ENCODE measurements at regions not wholly inside any gene's neighbourhood (a gene's known extent, or its start where the extent isn't known, plus 50 kb on each side); places are given as distances from the start of the nearest gene placed in this dataset.
"Not testable (repeated sequence)": the region's sequence is repeated elsewhere in the genome, so short reads cannot be mapped to it uniquely, and the experiment has no call there.

GRCh38 chr2:111606632-111607031, 277.4 kb downstream of the ANAPC1 start:
- H3K9me3 ChIP-seq (ENCODE audit: control insufficient read depth, insufficient read depth, low read length) = not testable (repeated sequence)

GRCh38 chr2:111609146-111609844, 274.7 kb downstream of the ANAPC1 start:
- H3K4me3 ChIP-seq (ENCODE audit: low read depth, low read length); H3K9me3 ChIP-seq (ENCODE audit: control insufficient read depth, insufficient read depth, low read length); H3K36me3 ChIP-seq (ENCODE audit: control insufficient read depth, insufficient read depth, low read length); H3K27me3 ChIP-seq (ENCODE audit: control insufficient read depth, insufficient read depth, low read length); H3K4me1 ChIP-seq (ENCODE audit: control insufficient read depth, insufficient read depth, low read length); H3K9ac ChIP-seq (ENCODE audit: low read depth, low read length): not testable (repeated sequence)

More at GRCh38 chr2:111606632-111607031, 277.4 kb downstream of the ANAPC1 start:
- not testable (repeated sequence) for H3K27me3 ChIP-seq (ENCODE audit: control insufficient read depth, insufficient read depth, low read length); H3K4me1 ChIP-seq (ENCODE audit: control insufficient read depth, insufficient read depth, low read length); H3K4me3 ChIP-seq (ENCODE audit: low read depth, low read length); H3K9ac ChIP-seq (ENCODE audit: low read depth, low read length); H3K36me3 ChIP-seq (ENCODE audit: control insufficient read depth, insufficient read depth, low read length)

DNA sequence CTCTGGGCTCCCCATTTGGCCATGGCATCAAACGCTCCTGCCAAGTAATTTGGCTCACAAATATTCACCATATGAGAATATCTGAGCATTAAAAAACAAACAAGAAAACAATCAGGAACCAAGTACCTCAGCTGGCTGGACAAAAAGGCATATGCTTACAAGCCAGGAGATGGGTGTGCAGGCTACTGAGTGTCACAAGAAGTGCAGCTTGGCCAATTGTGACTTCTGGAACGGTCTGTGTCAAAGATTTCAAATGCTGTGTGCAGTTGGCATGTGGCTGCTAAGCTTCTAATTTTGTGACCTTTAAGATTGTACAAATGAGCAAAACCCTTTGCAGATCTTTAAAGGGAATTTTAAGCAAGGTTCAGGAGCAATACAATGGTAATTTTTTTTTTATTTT, 274.0 kb downstream of the ANAPC1 start:
- not testable (repeated sequence) for H3K4me1 ChIP-seq (ENCODE audit: control insufficient read depth, insufficient read depth, low read length); H3K9ac ChIP-seq (ENCODE audit: low read depth, low read length); H3K27me3 ChIP-seq (ENCODE audit: control insufficient read depth, insufficient read depth, low read length); H3K36me3 ChIP-seq (ENCODE audit: control insufficient read depth, insufficient read depth, low read length); H3K9me3 ChIP-seq (ENCODE audit: control insufficient read depth, insufficient read depth, low read length); H3K4me3 ChIP-seq (ENCODE audit: low read depth, low read length)

GRCh38 chr2:111616651-111617218, 267.3 kb downstream of the ANAPC1 start:
- Histone ChIP-seq H3K27me3 (ENCODE audit: control insufficient read depth, insufficient read depth, low read length) (no peaks in the 10 kb centered on the region), H3K9ac (ENCODE audit: low read depth, low read length) (no peak overlapping the region), H3K4me3 (ENCODE audit: low read depth, low read length) (no peak overlapping the region), H3K9me3 (ENCODE audit: control insufficient read depth, insufficient read depth, low read length) (no peaks in the 10 kb centered on the region), H3K4me1 (ENCODE audit: control insufficient read depth, insufficient read depth, low read length) (no peaks in the 10 kb centered on the region), H3K36me3 (ENCODE audit: control insufficient read depth, insufficient read depth, low read length) (no peaks in the 10 kb centered on the region)

- H3K4me1 ChIP-seq (ENCODE audit: control insufficient read depth, insufficient read depth, low read length) = no peaks in the 10 kb centered on the region
- no peaks in the 10 kb centered on the region for H3K27me3 ChIP-seq (ENCODE audit: control insufficient read depth, insufficient read depth, low read length)
- H3K9me3 ChIP-seq (ENCODE audit: control insufficient read depth, insufficient read depth, low read length) = no peaks in the 10 kb centered on the region
- H3K9ac ChIP-seq (ENCODE audit: low read depth, low read length) = no peak overlapping the region
- H3K4me3 ChIP-seq (ENCODE audit: low read depth, low read length) = no peak overlapping the region
- H3K36me3 ChIP-seq (ENCODE audit: control insufficient read depth, insufficient read depth, low read length) = no peaks in the 10 kb centered on the region
Measured at GRCh38 chr2:111617299-111618225, 266.4 kb downstream of the ANAPC1 start.

- no peaks in the 10 kb centered on the region for H3K27me3 ChIP-seq (ENCODE audit: control insufficient read depth, insufficient read depth, low read length)
- no peak overlapping the region for H3K9ac ChIP-seq (ENCODE audit: low read depth, low read length)
Measured at GRCh38 chr2:111618226-111618977, 265.6 kb downstream of the ANAPC1 start.

DNA sequence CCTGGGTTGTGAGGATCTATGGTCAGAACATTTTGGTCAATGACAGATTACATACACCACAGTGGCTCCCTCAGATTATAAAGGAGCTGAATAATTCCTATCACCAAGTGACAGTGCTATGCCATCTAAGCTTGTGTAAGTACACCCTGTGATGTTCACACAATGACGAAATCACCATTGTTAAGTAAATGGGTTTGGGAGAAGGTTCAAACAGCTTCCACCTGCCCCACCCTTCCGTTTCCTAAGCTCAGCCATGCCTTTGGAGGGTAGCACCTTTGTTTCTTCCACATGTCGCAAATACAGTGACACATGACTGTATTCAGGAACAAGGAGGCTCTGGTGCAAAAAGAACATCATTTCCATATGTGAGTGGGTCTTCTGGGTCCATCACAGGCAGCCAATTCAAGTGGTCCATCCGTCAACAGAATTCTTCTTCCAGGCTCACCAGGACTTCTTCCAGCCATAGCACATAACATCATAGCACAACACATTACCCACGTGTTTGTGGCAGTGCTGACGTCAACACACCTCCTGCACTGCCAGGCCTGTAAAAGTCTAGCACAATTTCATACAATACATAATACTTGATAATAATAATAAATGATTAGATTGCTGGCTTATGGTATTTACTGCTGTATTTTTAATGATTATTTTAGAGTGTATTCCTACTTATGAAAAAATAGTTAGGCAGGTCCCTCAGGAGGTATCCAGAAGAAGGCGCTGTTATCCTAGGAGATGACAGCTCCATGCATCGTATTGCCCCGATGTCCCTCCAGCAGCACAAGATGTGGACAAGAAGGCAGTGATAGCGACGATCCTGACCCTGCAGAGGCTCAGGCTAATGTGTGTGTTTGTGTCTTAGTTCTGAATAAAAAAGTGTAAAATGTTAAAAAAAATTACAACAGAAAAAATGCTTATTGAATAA, 264.8 kb downstream of the ANAPC1 start:
- H3K36me3 ChIP-seq (ENCODE audit: control insufficient read depth, insufficient read depth, low read length) = no peaks in the 10 kb centered on the region
- no peaks in the 10 kb centered on the region for H3K9me3 ChIP-seq (ENCODE audit: control insufficient read depth, insufficient read depth, low read length)
- no peak overlapping the region for H3K4me3 ChIP-seq (ENCODE audit: low read depth, low read length)
- H3K9ac ChIP-seq (ENCODE audit: low read depth, low read length) = no peak overlapping the region
- H3K4me1 ChIP-seq (ENCODE audit: control insufficient read depth, insufficient read depth, low read length) = no peaks in the 10 kb centered on the region
- H3K27me3 ChIP-seq (ENCODE audit: control insufficient read depth, insufficient read depth, low read length) = no peaks in the 10 kb centered on the region

More at GRCh38 chr2:111618226-111618977, 265.6 kb downstream of the ANAPC1 start:
- H3K9me3 ChIP-seq (ENCODE audit: control insufficient read depth, insufficient read depth, low read length) = no peaks in the 10 kb centered on the region
- no peaks in the 10 kb centered on the region for H3K36me3 ChIP-seq (ENCODE audit: control insufficient read depth, insufficient read depth, low read length)
- no peaks in the 10 kb centered on the region for H3K4me1 ChIP-seq (ENCODE audit: control insufficient read depth, insufficient read depth, low read length)
- no peak overlapping the region for H3K4me3 ChIP-seq (ENCODE audit: low read depth, low read length)

GRCh38 chr2:111620281-111620680, 263.7 kb downstream of the ANAPC1 start:
- Histone ChIP-seq H3K9me3 (ENCODE audit: control insufficient read depth, insufficient read depth, low read length) (no peaks in the 10 kb centered on the region), H3K27me3 (ENCODE audit: control insufficient read depth, insufficient read depth, low read length) (no peaks in the 10 kb centered on the region), H3K36me3 (ENCODE audit: control insufficient read depth, insufficient read depth, low read length) (no peaks in the 10 kb centered on the region), H3K4me1 (ENCODE audit: control insufficient read depth, insufficient read depth, low read length) (no peaks in the 10 kb centered on the region), H3K9ac (ENCODE audit: low read depth, low read length) (no peak overlapping the region), H3K4me3 (ENCODE audit: low read depth, low read length) (no peak overlapping the region)

DNA sequence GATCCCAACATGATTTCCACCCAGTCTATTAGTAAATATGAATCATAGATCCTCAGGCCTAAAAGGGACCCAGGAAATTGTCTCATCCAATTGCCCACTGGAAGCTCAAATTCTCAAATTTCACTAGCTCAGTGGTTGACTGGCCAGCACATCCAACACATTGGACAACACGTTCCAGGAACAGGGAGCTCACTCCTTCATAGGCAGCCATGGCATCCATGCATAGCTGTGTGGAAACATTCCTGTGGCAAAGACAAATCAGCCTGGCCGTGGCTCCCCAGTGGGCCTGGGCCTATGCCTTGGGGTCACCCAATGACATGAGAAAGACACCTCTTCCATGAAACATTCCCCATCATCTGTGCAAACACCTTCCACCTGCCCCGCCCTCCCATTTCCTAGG, 261.1 kb downstream of the ANAPC1 start:
- no peaks in the 10 kb centered on the region for H3K27me3 ChIP-seq (ENCODE audit: control insufficient read depth, insufficient read depth, low read length)
- no peak overlapping the region for H3K9ac ChIP-seq (ENCODE audit: low read depth, low read length)
- no peaks in the 10 kb centered on the region for H3K36me3 ChIP-seq (ENCODE audit: control insufficient read depth, insufficient read depth, low read length)
- H3K9me3 ChIP-seq (ENCODE audit: control insufficient read depth, insufficient read depth, low read length) = no peaks in the 10 kb centered on the region
- H3K4me3 ChIP-seq (ENCODE audit: low read depth, low read length) = no peak overlapping the region
- no peaks in the 10 kb centered on the region for H3K4me1 ChIP-seq (ENCODE audit: control insufficient read depth, insufficient read depth, low read length)

DNA sequence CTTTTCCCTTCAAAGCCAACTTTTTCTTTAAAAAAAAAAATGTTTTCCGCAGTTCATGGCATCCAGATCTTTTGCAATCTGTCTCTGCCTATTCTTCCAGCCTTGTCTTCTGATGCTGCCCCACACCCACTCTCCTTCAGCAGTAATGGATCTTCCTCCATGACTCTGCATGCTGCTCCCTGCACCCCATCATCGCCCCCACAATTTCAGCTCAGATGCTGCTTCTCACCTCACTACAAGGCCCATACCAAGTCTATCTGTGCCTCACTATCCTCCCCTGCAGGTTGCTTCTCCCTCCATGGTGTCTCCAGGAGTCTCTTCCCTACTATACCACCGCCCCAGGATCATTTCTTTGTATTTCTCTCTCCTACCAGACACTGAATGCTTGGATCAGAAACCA, 260.6 kb downstream of the ANAPC1 start:
- no peak overlapping the region for H3K9ac ChIP-seq (ENCODE audit: low read depth, low read length)
- H3K9me3 ChIP-seq (ENCODE audit: control insufficient read depth, insufficient read depth, low read length) = no peaks in the 10 kb centered on the region
- H3K27me3 ChIP-seq (ENCODE audit: control insufficient read depth, insufficient read depth, low read length) = no peaks in the 10 kb centered on the region
- no peaks in the 10 kb centered on the region for H3K36me3 ChIP-seq (ENCODE audit: control insufficient read depth, insufficient read depth, low read length)
- H3K4me1 ChIP-seq (ENCODE audit: control insufficient read depth, insufficient read depth, low read length) = no peaks in the 10 kb centered on the region
- H3K4me3 ChIP-seq (ENCODE audit: low read depth, low read length) = no peak overlapping the region
